CD4-positive, CD25-positive, alpha-beta regulatory T cell (primary cell): ENCODE measurements at regions not wholly inside any gene's neighbourhood (a gene's known extent, or its start where the extent isn't known, plus 50 kb on each side); places are given as distances from the start of the nearest gene placed in this dataset.
A peak's percentile ranks its signal among the peaks of the same experiment; 100 is the strongest.

Experiments used
- ATAC-seq, 2 donors: fragments of 150-1000 bp; cut with Tn5 transposase; one replicate each; pipeline ENCODE4 v1.10.0; 2021; ENCODE audit warnings: low read depth in 2 of 2, moderate number of reproducible peaks in 2 of 2, moderate library complexity in 1 of 2
- DNase-seq, 3 donors: peaks; one replicate each; pipeline versions ENCODE4 v3.0.0 to v3.0.0-alpha.2; 2012 to 2022; ENCODE audit warnings: mixed read lengths in 1 of 3
- H3K27ac ChIP-seq: one replicate; pipeline ENCODE4 v1.7.0; 2013; ENCODE audit warnings: mild to moderate bottlenecking, low read length; ENCODE audit not compliant: insufficient read depth, poor library complexity, severe bottlenecking
- H3K27me3 ChIP-seq: one replicate; pipeline ENCODE4 v1.7.0; 2013; ENCODE audit warnings: low read length; ENCODE audit not compliant: control insufficient read depth, insufficient read depth
- H3K36me3 ChIP-seq: one replicate; pipeline ENCODE4 v1.7.0; 2013; ENCODE audit warnings: mild to moderate bottlenecking, low read length, moderate library complexity; ENCODE audit not compliant: control insufficient read depth, insufficient read depth
- H3K4me1 ChIP-seq: 2 replicates; pipeline ENCODE4 v1.7.0; 2013; ENCODE audit warnings: mild to moderate bottlenecking, low read length; ENCODE audit not compliant: insufficient read depth, control insufficient read depth, poor library complexity, severe bottlenecking
- H3K4me3 ChIP-seq: one replicate; pipeline ENCODE4 v1.7.0; 2013; ENCODE audit warnings: low read depth, mild to moderate bottlenecking, low read length, moderate library complexity
- H3K9me3 ChIP-seq, 2 experiments: 1 replicate in 1 of 2; 2 replicates in 1 of 2; pipeline ENCODE4 v1.7.0; 2013; ENCODE audit warnings: low read length in 2 of 2, mild to moderate bottlenecking in 1 of 2, moderate library complexity in 1 of 2; ENCODE audit not compliant: control insufficient read depth in 2 of 2
- H3K27ac Mint-ChIP-seq, 3 donors: one replicate each; pipeline ENCODE4 v1.8.0; 2020 to 2022; ENCODE audit warnings: mild to moderate bottlenecking in 3 of 3, mixed read lengths in 3 of 3, moderate library complexity in 2 of 3
- H3K27me3 Mint-ChIP-seq: one replicate; pipeline ENCODE4 v1.8.0; 2022; ENCODE audit warnings: mild to moderate bottlenecking, mixed read lengths
- H3K36me3 Mint-ChIP-seq: one replicate; pipeline ENCODE4 v1.8.0; 2020; ENCODE audit warnings: mixed read lengths
- H3K4me1 Mint-ChIP-seq, 4 donors: one replicate each; pipeline ENCODE4 v1.8.0; 2020 to 2022; ENCODE audit warnings: mixed read lengths in 4 of 4, mild to moderate bottlenecking in 1 of 4
- H3K4me3 Mint-ChIP-seq, 4 donors: one replicate each; pipeline ENCODE4 v1.8.0; 2020 to 2022; ENCODE audit warnings: mild to moderate bottlenecking in 4 of 4, mixed read lengths in 4 of 4, moderate library complexity in 3 of 4
- H3K9me3 Mint-ChIP-seq, 7 donors: one replicate each; pipeline ENCODE4 v1.8.0; 2020 to 2022; ENCODE audit warnings: mixed read lengths in 7 of 7, mild to moderate bottlenecking in 3 of 7, moderate library complexity in 2 of 7

DNA sequence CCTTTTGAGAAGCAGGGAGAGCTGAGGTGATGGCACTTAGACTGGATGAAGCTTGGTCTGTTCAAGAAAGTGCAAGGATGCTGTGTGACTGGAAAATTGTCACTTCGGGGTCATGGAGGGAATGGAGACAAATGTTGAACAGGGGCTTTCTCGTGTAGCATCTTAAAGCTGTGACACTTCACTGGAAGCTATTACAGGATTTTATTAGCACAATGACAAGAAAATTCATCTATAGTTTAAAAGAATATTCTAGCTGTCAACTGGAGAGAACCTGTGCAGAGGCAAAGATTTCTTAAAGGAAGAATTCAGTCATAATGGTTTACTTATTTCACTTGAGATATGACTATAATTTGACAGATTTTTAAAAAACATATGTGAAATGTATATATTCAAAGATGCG, 963.9 kb upstream of the ZEB2 start:
- peaks cover 0 to 8% (median 4%) of the 10 kb centered on the region in 7 donors for H3K9me3 Mint-ChIP-seq
- H3K27me3 ChIP-seq: no peaks in the 10 kb centered on the region
- ATAC-seq (no peak), DNase-seq (no peak)
- H3K4me1 ChIP-seq: no peaks in the 10 kb centered on the region
- no peak overlapping the region for H3K27ac ChIP-seq
- no peaks in the 10 kb centered on the region for H3K9me3 ChIP-seq
- no peaks in the 10 kb centered on the region for H3K36me3 ChIP-seq
- no peaks in the 10 kb centered on the region for H3K36me3 Mint-ChIP-seq
- peak overlapping the region in 1 of 3 donors; percentile 39 for H3K27ac Mint-ChIP-seq
- H3K4me3 Mint-ChIP-seq: no peak overlapping the region
- H3K4me3 ChIP-seq: no peak overlapping the region
- no peaks in the 10 kb centered on the region for H3K27me3 Mint-ChIP-seq
- no peaks in the 10 kb centered on the region for H3K4me1 Mint-ChIP-seq

DNA sequence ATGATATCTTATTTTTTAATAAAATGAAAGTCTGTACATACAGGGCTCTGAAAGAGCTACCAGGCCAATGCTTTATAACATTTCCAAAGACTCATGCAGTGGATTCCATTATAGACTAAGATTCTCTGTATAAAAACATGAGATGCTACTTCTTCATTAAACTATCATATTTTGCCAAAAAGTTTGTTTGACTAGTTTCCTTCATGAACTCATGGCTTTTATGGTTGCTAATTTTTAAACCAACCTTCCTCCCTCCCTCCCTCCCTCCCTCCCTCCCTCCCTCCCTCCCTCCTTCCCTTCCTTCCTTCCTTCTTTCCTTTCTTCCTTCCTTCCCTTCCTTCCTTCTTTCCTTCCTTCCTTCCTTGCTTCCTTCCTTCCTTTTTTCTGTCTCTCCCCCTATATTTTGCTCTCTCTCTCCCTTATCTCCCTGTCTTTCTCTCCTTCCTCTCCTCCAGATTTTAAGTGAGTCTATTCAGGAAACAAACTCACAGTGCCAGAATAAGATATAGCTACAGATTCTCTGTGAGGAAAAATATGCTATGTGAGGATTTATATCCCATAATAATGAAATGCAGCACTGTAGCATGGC, 961.5 kb upstream of the ZEB2 start:
- Histone ChIP-seq H3K4me1 (no peaks in the 10 kb centered on the region), H3K36me3 (no peaks in the 10 kb centered on the region), H3K27me3 (no peaks in the 10 kb centered on the region), H3K27ac (no peak overlapping the region), H3K9me3 (no peaks in the 10 kb centered on the region), H3K4me3 (no peak overlapping the region)
- ATAC-seq: no peak
- no peak overlapping the region for H3K27ac Mint-ChIP-seq
- no peaks in the 10 kb centered on the region for H3K27me3 Mint-ChIP-seq
- H3K9me3 Mint-ChIP-seq: peaks cover 0 to 9% (median 4%) of the 10 kb centered on the region in 7 donors
- H3K4me3 Mint-ChIP-seq: no peak overlapping the region
- H3K36me3 Mint-ChIP-seq: no peaks in the 10 kb centered on the region
- DNase-seq: no peak
- no peaks in the 10 kb centered on the region for H3K4me1 Mint-ChIP-seq

DNA sequence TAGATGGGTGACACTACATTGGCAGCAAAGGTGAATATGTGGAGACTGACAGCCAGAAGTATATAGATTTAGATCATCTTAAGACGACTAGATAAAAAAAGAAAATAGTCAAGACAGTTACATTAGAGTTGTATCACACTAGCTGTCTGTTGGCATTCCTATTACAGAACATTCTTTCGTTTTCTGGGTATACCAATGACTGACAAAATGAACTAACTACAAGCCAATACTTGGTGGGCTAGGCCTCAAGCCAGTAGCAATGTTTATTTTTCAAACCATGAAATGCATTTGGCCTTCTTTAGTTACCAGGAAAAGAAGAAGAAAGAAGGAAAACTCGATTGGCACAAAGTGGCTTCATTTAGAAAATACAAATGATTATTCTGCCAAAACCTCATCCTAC, 944.9 kb upstream of the ZEB2 start:
- Histone ChIP-seq H3K4me1 (no peaks in the 10 kb centered on the region), H3K9me3 (no peaks in the 10 kb centered on the region), H3K36me3 (no peaks in the 10 kb centered on the region), H3K27ac (no peak overlapping the region), H3K27me3 (no peaks in the 10 kb centered on the region), H3K4me3 (no peak overlapping the region)
- Mint-ChIP-seq H3K9me3 (peaks cover 0 to 7% (median 2%) of the 10 kb centered on the region in 7 donors), H3K4me1 (no peaks in the 10 kb centered on the region), H3K27ac (no peak overlapping the region), H3K27me3 (no peaks in the 10 kb centered on the region), H3K36me3 (no peaks in the 10 kb centered on the region), H3K4me3 (no peak overlapping the region)
- ATAC-seq: no peak
- no peak for DNase-seq

DNA sequence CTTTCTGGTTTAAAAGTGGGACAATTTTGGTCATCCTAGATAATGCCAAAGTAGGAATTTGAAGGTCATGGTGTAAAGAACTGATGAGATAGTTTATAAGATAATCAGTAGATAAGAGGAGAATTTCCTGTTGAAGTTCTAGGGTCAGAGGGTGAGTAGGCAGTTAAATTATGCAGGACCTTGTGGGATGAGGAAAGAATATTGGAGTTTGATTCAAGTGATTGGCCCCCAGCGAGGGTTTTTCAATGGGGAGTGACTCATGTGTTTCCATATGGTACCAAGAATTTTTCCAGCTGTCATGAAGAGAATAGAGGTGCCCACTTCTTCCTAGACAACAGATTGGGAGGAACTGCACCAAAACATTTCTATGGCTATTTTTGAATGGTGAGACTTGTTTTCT, 940.2 kb upstream of the ZEB2 start:
- Histone ChIP-seq H3K27ac (no peak overlapping the region), H3K27me3 (no peaks in the 10 kb centered on the region), H3K9me3 (no peaks in the 10 kb centered on the region), H3K4me1 (no peaks in the 10 kb centered on the region), H3K36me3 (no peaks in the 10 kb centered on the region), H3K4me3 (no peak overlapping the region)
- Mint-ChIP-seq H3K36me3 (no peaks in the 10 kb centered on the region), H3K27ac (no peak overlapping the region), H3K4me3 (no peak overlapping the region), H3K9me3 (peaks cover 0 to 7% (median 1%) of the 10 kb centered on the region in 7 donors), H3K4me1 (no peaks in the 10 kb centered on the region), H3K27me3 (no peaks in the 10 kb centered on the region)
- ATAC-seq (no peak), DNase-seq (no peak)

DNA sequence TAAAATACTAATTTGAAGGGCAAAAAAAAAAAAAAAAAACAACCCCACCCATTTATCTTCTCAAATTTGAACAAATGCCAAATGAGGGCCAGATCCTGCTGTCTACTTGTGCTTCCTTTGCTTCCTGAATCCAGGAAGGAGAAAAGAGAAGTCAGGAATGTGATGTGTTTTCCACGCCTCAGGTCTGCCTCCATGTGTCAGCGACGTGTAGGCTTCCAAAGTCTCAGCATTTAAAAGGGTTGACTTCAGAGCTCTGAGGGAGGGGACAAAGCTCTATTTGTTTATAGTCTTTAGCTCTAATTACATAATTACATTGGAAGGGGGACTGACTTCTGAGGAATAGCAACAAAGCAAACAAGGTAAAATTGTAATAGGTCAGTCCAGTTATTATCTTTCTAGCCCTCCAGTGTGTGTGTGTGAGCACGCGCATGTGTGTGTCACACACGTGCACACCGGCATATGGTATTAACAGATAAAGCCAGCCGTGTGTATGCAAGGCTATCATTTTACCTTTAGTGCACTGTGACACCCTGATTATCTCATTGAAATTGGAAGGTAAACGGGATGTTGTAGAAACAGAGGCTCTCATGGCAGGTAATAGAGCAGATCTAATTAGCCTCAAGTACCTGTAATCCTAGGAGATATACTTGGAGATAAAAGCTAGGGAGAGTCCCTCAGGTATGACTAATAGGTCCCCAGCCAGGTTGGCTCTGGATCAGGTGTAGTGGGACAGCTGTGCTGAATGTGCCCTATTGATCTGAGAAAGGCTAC, 911.4 kb upstream of the ZEB2 start:
- H3K4me1 ChIP-seq: no peaks in the 10 kb centered on the region
- Mint-ChIP-seq H3K9me3 (peaks cover 1 to 13% (median 5%) of the 10 kb centered on the region in 7 donors), H3K27me3 (no peaks in the 10 kb centered on the region), H3K4me1 (no peaks in the 10 kb centered on the region), H3K4me3 (no peak overlapping the region), H3K36me3 (no peaks in the 10 kb centered on the region), H3K27ac (no peak overlapping the region)
- DNase-seq (no peak), ATAC-seq (no peak)
- H3K36me3 ChIP-seq: no peaks in the 10 kb centered on the region
- no peak overlapping the region for H3K27ac ChIP-seq
- H3K4me3 ChIP-seq: no peak overlapping the region
- H3K9me3 ChIP-seq: no peaks in the 10 kb centered on the region
- H3K27me3 ChIP-seq: no peaks in the 10 kb centered on the region

DNA sequence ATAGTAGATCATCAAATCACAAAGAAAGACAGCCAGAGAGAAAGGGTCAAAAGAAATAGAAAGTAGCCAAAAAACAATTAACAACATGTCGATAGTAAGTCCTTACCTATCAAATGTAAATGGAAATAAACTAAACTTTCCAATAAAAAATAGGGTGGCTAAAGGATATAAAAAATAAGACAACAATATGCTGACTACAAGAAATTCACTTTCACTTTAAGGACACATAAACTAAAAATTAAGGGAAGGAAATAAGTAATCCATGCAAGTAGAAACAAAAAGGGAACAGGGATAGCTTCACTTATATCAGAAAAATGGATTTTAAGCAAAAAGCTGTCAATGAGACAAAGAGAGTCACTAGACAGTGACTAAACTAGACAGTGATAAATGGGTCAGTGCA, 903.9 kb upstream of the ZEB2 start:
- DNase-seq (no peak), ATAC-seq (no peak)
- Histone ChIP-seq H3K9me3 (peaks cover 0 to 10% of the 10 kb centered on the region in 2 experiments), H3K36me3 (no peaks in the 10 kb centered on the region), H3K27ac (no peak overlapping the region), H3K27me3 (no peaks in the 10 kb centered on the region), H3K4me1 (no peaks in the 10 kb centered on the region), H3K4me3 (no peak overlapping the region)
- no peaks in the 10 kb centered on the region for H3K27me3 Mint-ChIP-seq
- H3K27ac Mint-ChIP-seq: no peak overlapping the region
- peaks cover 3 to 18% (median 9%) of the 10 kb centered on the region in 7 donors for H3K9me3 Mint-ChIP-seq
- H3K4me1 Mint-ChIP-seq: no peaks in the 10 kb centered on the region
- H3K36me3 Mint-ChIP-seq: no peaks in the 10 kb centered on the region
- no peak overlapping the region for H3K4me3 Mint-ChIP-seq

DNA sequence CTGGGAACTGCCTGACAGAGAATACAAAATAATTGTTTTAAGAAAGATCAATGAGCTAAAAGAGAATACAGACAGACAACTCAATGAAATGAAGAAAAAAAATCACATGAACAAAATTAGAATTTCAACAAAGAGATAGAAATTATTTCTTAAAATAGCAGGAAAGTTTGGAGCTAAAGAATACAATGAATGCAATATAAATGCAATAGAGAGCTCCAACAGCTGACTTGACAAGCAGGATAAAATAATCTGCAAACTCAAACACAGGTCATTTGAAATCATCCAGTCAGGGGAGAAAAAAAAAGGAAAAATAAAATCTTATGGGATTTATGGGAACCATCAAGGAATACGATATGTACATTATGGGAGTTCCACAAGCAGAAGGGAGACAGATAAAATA, 902.7 kb upstream of the ZEB2 start:
- Histone ChIP-seq H3K9me3 (peaks cover 0 to 10% of the 10 kb centered on the region in 2 experiments), H3K36me3 (no peaks in the 10 kb centered on the region), H3K27ac (no peak overlapping the region), H3K4me1 (no peaks in the 10 kb centered on the region), H3K27me3 (no peaks in the 10 kb centered on the region), H3K4me3 (no peak overlapping the region)
- Mint-ChIP-seq H3K9me3 (peaks cover 4 to 22% (median 7%) of the 10 kb centered on the region in 7 donors), H3K27ac (no peak overlapping the region), H3K4me3 (no peak overlapping the region), H3K36me3 (no peaks in the 10 kb centered on the region), H3K4me1 (no peaks in the 10 kb centered on the region), H3K27me3 (no peaks in the 10 kb centered on the region)
- no peak for ATAC-seq
- DNase-seq: no peak

DNA sequence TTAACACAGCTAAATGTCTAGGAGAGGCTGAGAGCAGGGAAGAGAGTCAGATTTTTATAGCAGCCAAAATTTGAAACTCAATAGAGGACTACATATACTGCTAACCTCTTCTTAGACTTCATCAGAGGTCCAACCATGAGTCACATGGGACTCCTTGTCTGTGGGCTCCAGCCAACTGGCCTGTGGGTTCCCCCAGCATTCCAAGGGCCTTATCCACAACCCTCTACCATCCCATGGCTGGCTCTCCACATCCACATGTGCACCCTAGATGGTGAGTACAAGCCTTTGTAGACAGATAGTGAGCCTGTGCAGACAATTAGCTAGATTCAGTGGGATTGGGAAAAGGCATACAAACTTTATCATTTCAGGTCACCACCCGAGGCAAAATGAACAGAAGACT, 901.9 kb upstream of the ZEB2 start:
- no peaks in the 10 kb centered on the region for H3K36me3 Mint-ChIP-seq
- Histone ChIP-seq H3K4me1 (no peaks in the 10 kb centered on the region), H3K27me3 (no peaks in the 10 kb centered on the region), H3K27ac (no peak overlapping the region), H3K9me3 (peaks cover 0 to 10% of the 10 kb centered on the region in 2 experiments), H3K4me3 (no peak overlapping the region), H3K36me3 (no peaks in the 10 kb centered on the region)
- peaks cover 4 to 22% (median 9%) of the 10 kb centered on the region in 7 donors for H3K9me3 Mint-ChIP-seq
- H3K4me3 Mint-ChIP-seq: no peak overlapping the region
- no peak overlapping the region for H3K27ac Mint-ChIP-seq
- no peak for DNase-seq
- no peak for ATAC-seq
- H3K4me1 Mint-ChIP-seq: no peaks in the 10 kb centered on the region
- no peaks in the 10 kb centered on the region for H3K27me3 Mint-ChIP-seq
